GM21619 (cell line): ENCODE measurements at regions not wholly inside any gene's neighbourhood (a gene's known extent, or its start where the extent isn't known, plus 50 kb on each side); places are given as distances from the start of the nearest gene placed in this dataset.
"Not testable (repeated sequence)": the region's sequence is repeated elsewhere in the genome, so short reads cannot be mapped to it uniquely, and the experiment has no call there.

Experiments
- ATAC-seq: cut with Tn5 transposase; IDR thresholded peaks from one replicate; pipeline ENCODE4 v1.9.1; 2021; ENCODE audit not compliant: unreplicated experiment

- not testable (repeated sequence) for ATAC-seq
Measured at GRCh38 chr3:192968901-192969300, 51.2 kb upstream of the MB21D2 start.

- ATAC-seq = no peak
Measured at GRCh38 chr3:192980632-192981031, 63.0 kb upstream of the MB21D2 start.

GRCh38 chr3:192986379-192986778, 68.7 kb upstream of the MB21D2 start:
- ATAC-seq = no peak

- no peak for ATAC-seq
Measured at GRCh38 chr3:192991356-192991755, 73.7 kb upstream of the MB21D2 start.

- no peak for ATAC-seq
Measured at GRCh38 chr3:192992361-192992760, 74.7 kb upstream of the MB21D2 start.

GRCh38 chr3:192993411-192993810, 75.8 kb upstream of the MB21D2 start:
- no peak for ATAC-seq

- not testable (repeated sequence) for ATAC-seq
Measured at GRCh38 chr3:193001113-193001512, 83.5 kb upstream of the MB21D2 start.

GRCh38 chr3:193003624-193004023, 86.0 kb upstream of the MB21D2 start:
- ATAC-seq = not testable (repeated sequence)

GRCh38 chr3:193008654-193009053, 91.0 kb upstream of the MB21D2 start:
- ATAC-seq = no peak

- ATAC-seq = no peak
Measured at GRCh38 chr3:193010191-193010590, 92.5 kb upstream of the MB21D2 start.

- ATAC-seq = no peak
Measured at GRCh38 chr3:193011958-193012357, 94.3 kb upstream of the MB21D2 start.

GRCh38 chr3:193014902-193015301, 97.2 kb upstream of the MB21D2 start:
- no peak for ATAC-seq

GRCh38 chr3:193016437-193016901, 98.8 kb upstream of the MB21D2 start:
- no peak for ATAC-seq

- no peak for ATAC-seq
Measured at GRCh38 chr3:193021506-193022010, 103.9 kb upstream of the MB21D2 start.

GRCh38 chr3:193023218-193023617, 105.6 kb upstream of the MB21D2 start:
- ATAC-seq = no peak

- no peak for ATAC-seq
Measured at GRCh38 chr3:193028258-193028657, 110.6 kb upstream of the MB21D2 start.

- no peak for ATAC-seq
Measured at GRCh38 chr3:193029800-193030199, 112.1 kb upstream of the MB21D2 start.

GRCh38 chr3:193030276-193030675, 112.6 kb upstream of the MB21D2 start:
- no peak for ATAC-seq

GRCh38 chr3:193031911-193032310, 114.3 kb upstream of the MB21D2 start:
- ATAC-seq = no peak

- ATAC-seq = no peak
Measured at GRCh38 chr3:193033226-193033780, 115.6 kb upstream of the MB21D2 start.

- not testable (repeated sequence) for ATAC-seq
Measured at GRCh38 chr3:193037828-193038227, 120.2 kb upstream of the MB21D2 start.

- ATAC-seq = no peak
Measured at GRCh38 chr3:193039058-193039457, 121.4 kb upstream of the MB21D2 start.
